ENCODE measurements at regions not wholly inside any gene's neighbourhood (a gene's known extent, or its start where the extent isn't known, plus 50 kb on each side); places are given as distances from the start of the nearest gene placed in this dataset.
"Not testable (repeated sequence)": the region's sequence is repeated elsewhere in the genome, so short reads cannot be mapped to it uniquely, and the experiment has no call there.

- DNase-seq: not testable (repeated sequence)
Observed at GRCh38 chr5:177941386-177941785, 54.7 kb downstream of the PROP1 start.

- peak; percentile 8 for DNase-seq
Observed at GRCh38 chr5:177939246-177940171, 56.5 kb downstream of the PROP1 start.

GRCh38 chr5:177938767-177939166 is 57.3 kb downstream of the PROP1 start:
- not testable (repeated sequence) for DNase-seq

- not testable (repeated sequence) for DNase-seq
Observed at GRCh38 chr5:177934233-177934632, 61.8 kb downstream of the PROP1 start.

GRCh38 chr5:177930269-177931022 is 65.6 kb downstream of the PROP1 start:
- not testable (repeated sequence) for DNase-seq

- not testable (repeated sequence) for DNase-seq
Observed at GRCh38 chr5:177929618-177930017, 66.4 kb downstream of the PROP1 start.

- not testable (repeated sequence) for DNase-seq
Observed at GRCh38 chr5:177927500-177927899, 68.5 kb downstream of the PROP1 start.

- not testable (repeated sequence) for DNase-seq
Observed at GRCh38 chr5:177924577-177924976, 71.5 kb downstream of the PROP1 start.

GRCh38 chr5:177923837-177924236 is 72.2 kb downstream of the PROP1 start:
- not testable (repeated sequence) for DNase-seq

- DNase-seq: not testable (repeated sequence)
Observed at GRCh38 chr5:177923189-177923588, 72.9 kb downstream of the PROP1 start.

- not testable (repeated sequence) for DNase-seq
Observed at GRCh38 chr5:177909261-177909660, 86.8 kb downstream of the PROP1 start.

GRCh38 chr5:177902806-177903205 is 93.2 kb downstream of the PROP1 start:
- DNase-seq: not testable (repeated sequence)

GRCh38 chr5:177900066-177900465 is 96.0 kb downstream of the PROP1 start:
- peak; percentile 27 for DNase-seq

GRCh38 chr5:177894681-177895453 is 101.2 kb downstream of the PROP1 start:
- DNase-seq: not testable (repeated sequence)

- not testable (repeated sequence) for DNase-seq
Observed at GRCh38 chr5:177892357-177892665, 103.7 kb downstream of the PROP1 start.

GRCh38 chr5:177891547-177892356 is 104.3 kb downstream of the PROP1 start:
- DNase-seq: not testable (repeated sequence)

- DNase-seq: not testable (repeated sequence)
Observed at GRCh38 chr5:177883295-177883694, 100.6 kb upstream of the FAM153A start.

- DNase-seq: not testable (repeated sequence)
Observed at GRCh38 chr5:177875900-177876238, 93.2 kb upstream of the FAM153A start.

- DNase-seq: not testable (repeated sequence)
Observed at GRCh38 chr5:177875013-177875899, 92.6 kb upstream of the FAM153A start.

GRCh38 chr5:177863822-177864446 is 81.2 kb upstream of the FAM153A start:
- not testable (repeated sequence) for DNase-seq
